GM19351 (cell line): ENCODE measurements at regions not wholly inside any gene's neighbourhood (a gene's known extent, or its start where the extent isn't known, plus 50 kb on each side); places are given as distances from the start of the nearest gene placed in this dataset.
"Not testable (repeated sequence)": the region's sequence is repeated elsewhere in the genome, so short reads cannot be mapped to it uniquely, and the experiment has no call there.

ENCODE experiments used
- ATAC-seq: cut with Tn5 transposase; IDR thresholded peaks from one replicate; pipeline ENCODE4 v1.9.1; 2021; ENCODE audit warnings: mild to moderate bottlenecking, moderate library complexity; ENCODE audit not compliant: unreplicated experiment

GRCh38 chr16:8453359-8453758, 137.0 kb downstream of the TMEM114 start:
- ATAC-seq = no peak

DNA sequence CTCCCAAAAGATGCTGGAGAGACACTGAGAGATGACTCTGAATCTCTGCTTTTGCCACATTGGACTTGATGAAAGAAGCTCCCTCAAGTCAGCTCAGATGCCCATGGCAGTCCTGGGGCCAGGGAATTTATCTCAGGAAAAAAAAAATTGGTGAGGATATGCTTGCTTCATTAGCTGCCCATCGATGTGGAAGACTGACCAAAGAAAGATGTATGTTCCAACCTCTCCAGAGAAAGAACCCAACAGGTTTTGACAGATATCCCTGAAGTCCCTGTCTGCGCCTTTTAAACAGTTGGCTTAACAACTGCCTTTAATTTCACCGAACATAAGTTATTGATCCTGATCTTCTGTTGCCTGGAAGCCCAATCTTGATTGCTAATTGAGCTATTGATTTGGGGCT, 137.4 kb downstream of the TMEM114 start:
- ATAC-seq = no peak

DNA sequence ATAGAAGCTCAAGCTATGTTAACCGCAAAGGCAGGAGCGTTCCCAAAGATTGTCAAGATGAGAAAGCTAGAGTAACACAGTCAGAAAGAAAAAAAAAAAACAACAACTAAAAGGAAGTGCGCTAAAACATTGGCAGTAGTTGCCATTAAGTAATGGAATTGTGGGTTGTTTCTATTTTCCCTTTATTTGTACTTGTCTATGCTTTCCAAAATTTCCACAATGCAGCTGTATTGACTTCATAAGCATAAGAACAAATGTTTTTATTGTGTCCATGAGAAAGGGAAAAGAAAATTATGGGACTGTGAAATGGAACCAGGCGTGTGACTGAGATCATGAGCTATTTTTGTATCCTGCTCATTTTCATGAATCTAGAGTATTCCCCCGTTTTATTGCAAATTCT, 153.4 kb downstream of the TMEM114 start:
- ATAC-seq = no peak

DNA sequence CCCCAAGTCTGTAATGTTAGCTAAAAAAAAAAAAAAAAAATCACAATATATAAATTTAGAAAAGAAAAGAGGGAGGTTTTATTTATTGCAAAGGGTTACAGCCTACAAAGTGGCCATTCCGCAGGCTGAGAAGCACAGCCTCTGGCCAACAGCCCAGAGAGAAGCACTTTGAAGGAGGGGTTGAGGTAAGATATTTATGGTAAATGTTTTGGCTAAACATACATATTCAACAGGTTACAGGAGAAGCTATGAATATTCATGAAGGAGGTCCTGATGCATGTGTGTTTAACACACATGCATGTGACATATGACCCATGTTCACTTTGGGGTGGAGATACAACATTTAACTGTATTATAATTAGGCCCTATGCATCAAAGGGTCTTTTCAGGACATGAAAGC, 158.5 kb downstream of the TMEM114 start:
- no peak for ATAC-seq

- ATAC-seq = no peak
Observed at GRCh38 chr16:8430401-8430800, 159.9 kb downstream of the TMEM114 start.

DNA sequence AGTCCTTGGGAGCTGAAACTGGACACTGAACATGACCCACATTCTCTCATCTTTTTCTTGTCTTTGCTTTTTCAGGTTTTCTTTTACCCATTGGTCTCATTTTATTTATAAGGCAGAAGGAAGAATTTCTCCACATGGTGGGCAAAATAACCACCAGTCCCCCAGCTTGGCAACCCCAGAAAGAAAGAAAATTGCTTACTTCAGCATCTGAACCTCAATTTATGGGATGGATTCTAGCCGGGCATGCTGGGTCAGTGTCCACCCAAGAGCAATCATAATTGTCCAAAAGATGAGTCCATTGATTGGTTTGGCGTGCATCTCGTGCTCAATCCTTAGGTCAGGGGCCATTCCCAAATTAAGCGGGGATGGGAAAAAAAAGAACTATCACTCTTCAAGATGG, 163.7 kb downstream of the TMEM114 start:
- no peak for ATAC-seq

DNA sequence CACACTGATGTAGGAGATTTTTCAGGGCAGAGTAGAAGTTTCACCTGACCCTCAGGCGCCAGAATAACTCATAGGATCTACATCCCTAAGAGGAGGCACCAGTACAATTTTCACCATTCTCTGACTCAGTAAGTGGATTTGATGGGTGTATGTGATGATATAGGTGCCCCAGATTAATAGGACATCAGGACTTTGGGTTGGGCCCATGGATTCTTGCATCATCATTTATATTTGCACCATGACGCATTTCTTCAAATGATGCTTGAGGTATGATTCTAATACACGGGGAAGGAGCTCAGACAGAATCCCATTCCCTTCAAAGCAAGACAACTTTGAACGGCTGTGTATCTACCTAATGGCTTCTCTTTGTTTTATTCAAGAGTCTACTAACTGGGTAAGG, 173.2 kb downstream of the TMEM114 start:
- ATAC-seq = no peak

- no peak for ATAC-seq
Observed at GRCh38 chr16:8408855-8409567, 181.3 kb downstream of the TMEM114 start.

DNA sequence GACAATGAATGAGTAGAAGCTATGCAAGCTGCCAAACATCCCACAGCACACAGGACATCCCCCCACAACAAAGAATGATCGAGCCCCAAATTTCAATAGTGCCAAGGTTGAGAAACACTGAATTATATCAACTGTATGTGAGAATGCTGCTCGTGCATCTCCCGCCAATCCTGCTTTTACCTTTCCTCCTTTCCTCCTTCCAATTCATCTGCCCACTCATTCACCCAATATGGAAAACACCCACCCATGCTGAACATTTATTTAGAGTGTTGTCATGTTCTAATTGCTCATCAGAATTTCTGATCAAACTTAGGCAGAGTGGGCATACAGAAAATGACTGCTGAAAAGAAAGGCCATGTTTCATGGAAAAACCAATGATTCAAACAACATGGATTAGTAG, 183.0 kb downstream of the TMEM114 start:
- ATAC-seq = no peak

- ATAC-seq = no peak
Observed at GRCh38 chr16:8403978-8404749, 186.1 kb downstream of the TMEM114 start.

- ATAC-seq = no peak
Observed at GRCh38 chr16:8402981-8403843, 187.1 kb downstream of the TMEM114 start.

- ATAC-seq = not testable (repeated sequence)
Observed at GRCh38 chr16:8400683-8401082, 189.6 kb downstream of the TMEM114 start.

GRCh38 chr16:8398548-8398947, 191.8 kb downstream of the TMEM114 start:
- ATAC-seq = no peak

DNA sequence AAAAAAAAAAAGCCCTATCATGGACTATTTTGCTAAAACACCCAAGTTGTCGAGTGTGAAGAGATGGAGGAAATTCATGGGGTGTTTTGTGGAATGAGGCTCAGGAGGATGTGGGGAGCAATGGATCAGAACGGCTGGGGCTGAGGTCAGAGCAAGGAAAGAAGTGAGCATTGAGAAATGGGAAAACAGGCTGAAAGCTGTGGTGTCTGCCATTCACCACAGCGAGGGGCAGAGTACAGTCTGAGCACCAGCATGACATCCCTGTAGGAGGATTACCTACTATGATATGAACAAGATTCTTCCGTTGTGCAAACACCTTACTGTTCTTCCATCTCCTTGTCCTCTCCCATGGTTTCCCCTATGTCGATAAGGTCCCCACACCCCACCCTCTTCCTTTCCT, 193.1 kb downstream of the TMEM114 start:
- no peak for ATAC-seq

DNA sequence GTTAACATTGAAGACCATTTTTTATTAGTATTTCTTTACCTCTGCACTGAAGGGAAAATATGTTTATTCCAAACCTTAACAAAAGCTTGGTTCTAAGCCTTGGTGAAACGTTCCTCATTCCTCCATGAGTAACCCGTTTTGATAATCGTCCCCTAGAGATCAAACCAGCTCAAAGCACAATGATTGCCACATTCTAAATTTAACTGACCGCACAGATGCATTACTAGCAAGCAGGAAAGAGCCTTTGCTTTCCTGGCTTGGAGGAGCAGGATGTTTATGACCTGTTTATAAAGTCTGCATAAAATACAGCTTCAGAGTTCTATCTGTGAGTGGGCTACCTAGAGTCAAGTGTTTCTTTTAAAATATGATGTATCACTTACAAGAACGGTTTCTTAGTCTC, 193.8 kb downstream of the TMEM114 start:
- ATAC-seq = no peak

- no peak for ATAC-seq
Observed at GRCh38 chr16:8391257-8391656, 199.1 kb downstream of the TMEM114 start.

DNA sequence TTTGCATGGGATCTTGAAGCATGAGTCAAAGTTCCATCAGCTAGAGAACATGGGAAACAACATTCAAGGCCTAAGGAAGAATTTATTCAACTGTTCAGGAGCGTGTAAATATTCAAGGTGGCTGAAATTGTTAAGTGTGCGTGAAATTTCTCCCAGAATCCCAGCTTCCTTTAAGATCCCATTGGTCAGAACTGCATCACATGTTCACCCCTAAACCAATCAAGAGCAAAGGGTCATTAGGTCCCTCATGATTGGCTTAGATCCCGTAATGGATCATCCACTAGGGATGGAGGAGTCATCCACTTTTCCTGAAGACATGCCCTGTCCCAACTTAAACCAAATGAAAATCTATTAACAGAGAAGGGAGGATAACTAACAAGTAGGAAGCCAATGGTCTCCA, 201.6 kb downstream of the TMEM114 start:
- no peak for ATAC-seq

DNA sequence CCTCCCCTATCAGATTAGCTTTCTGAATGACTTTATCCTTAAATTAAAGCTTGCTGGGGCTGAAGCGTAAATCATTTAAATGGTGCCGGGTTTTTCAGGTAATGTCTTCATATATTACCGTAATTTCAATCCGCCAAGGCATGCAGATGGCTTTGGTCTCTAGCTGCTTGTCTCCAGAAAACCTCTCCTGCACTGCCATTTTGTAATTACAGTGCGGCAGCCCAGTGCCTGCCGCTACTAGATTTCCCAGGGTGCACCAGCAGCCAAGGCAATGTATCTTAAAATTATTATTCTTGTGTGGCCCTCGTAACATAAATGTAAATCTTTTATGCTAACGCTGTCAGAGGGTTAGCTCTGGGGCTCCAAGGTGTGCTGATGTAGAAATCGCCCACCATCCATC, 208.5 kb downstream of the TMEM114 start:
- no peak for ATAC-seq

- ATAC-seq = no peak
Observed at GRCh38 chr16:8380311-8380710, 210.0 kb downstream of the TMEM114 start.

DNA sequence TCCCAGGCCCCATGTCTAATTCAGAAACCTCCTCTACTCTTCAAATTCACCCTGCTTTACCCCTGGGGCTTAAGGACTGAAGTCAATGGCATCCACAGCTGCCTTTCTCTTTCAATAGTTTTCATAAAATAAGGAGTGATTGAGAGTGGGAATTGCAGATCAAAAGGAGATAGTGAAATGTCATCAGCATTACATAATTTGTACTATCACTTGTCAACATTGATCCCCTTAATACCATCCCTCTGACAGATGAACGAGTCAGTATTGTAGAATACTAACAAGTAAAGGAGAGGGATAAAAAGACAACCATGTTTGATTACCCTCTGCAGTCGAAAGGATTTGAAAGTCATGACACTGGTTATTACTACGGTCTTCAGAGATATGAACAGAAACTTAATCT, 212.4 kb downstream of the TMEM114 start:
- no peak for ATAC-seq

DNA sequence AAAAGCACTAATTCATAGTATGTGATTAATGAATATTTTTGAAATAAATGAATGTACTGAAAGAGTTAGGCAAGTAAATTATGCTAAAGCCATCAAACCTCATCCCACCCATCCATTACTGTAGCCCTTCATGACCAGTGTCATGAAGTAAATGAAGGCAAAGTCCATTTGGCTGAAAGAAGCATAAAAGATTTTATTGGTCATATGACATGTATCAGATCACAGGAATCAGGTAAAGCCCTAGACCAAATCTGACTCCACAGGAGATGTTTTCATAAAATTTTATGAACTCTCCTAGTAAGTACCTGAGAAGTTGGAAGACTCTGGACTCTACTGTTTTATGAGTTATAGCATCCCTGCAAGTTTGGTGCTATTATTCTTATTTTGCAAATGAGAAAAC, 213.5 kb downstream of the TMEM114 start:
- no peak for ATAC-seq

DNA sequence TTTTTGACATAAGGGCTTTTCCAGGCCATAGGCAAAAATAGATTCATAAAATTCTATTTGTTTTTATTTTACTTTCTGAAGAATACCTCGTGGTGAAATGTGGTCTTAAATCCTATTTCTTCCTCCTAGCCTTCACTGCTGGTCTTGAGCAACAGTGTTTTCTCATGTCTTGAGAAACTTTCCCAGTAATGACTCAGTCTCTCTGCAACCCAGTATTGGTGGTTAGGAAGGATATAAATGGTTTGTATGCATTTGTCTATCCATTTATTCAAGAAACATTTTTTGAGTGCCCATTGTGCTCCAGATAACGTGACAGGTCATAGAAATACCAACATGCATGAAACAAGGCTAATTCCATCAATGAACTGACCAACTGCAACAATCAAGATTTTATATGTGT, 213.9 kb downstream of the TMEM114 start:
- no peak for ATAC-seq
